GM06990 (cell line): ENCODE measurements at regions not wholly inside any gene's neighbourhood (a gene's known extent, or its start where the extent isn't known, plus 50 kb on each side); places are given as distances from the start of the nearest gene placed in this dataset.
"Not testable (repeated sequence)": the region's sequence is repeated elsewhere in the genome, so short reads cannot be mapped to it uniquely, and the experiment has no call there.

Experiments used
- DNase-seq: peaks from one replicate; pipeline ENCODE4 v3.0.0-alpha.2; 2011; ENCODE audit not compliant: insufficient read length; ENCODE audit errors: extremely low read depth
- H3K27me3 ChIP-seq: replicated peaks from 2 replicates; pipeline ENCODE4 v1.6.0; 2011; ENCODE audit warnings: low read length; ENCODE audit not compliant: control insufficient read depth, insufficient read depth
- H3K36me3 ChIP-seq: 2 replicates; pipeline ENCODE4 v1.5.1; 2011; ENCODE audit warnings: low read length; ENCODE audit not compliant: control insufficient read depth, insufficient read depth
- H3K4me3 ChIP-seq: replicated peaks from 2 replicates; pipeline ENCODE4 v1.5.1; 2011; ENCODE audit warnings: low read depth, mild to moderate bottlenecking, control low read depth, low read length
- CTCF ChIP-seq: IDR thresholded peaks from 2 replicates; pipeline ENCODE4 v1.5.1; 2011; ENCODE audit warnings: low read length, control low read depth, mild to moderate bottlenecking, inconsistent platforms; ENCODE audit not compliant: insufficient read depth, poor library complexity, severe bottlenecking

DNA sequence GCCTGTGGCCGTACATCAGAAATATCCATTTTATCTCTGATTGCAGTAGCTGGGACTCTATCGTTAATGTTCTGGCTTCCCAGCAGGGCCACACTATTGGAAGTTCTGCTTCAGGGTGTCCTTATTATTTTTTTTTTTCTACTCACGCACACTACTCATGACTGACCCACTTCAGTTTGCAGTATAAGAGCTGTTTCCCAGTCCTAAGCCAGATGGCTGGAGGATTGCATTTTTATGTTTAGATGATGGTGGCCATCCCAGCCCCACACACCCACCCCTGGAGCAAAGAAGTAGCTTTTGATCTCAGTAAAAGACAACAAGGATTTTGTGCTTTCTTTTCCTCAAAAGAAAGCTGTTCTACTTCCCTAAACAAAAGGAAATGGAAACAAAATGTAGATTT is 557.0 kb upstream of the GALNTL6 start:
- TF ChIP-seq CTCF, result no peak
- no peak for DNase-seq
- H3K27me3 ChIP-seq, result no peaks in the 10 kb centered on the region
- no peak overlapping the region for H3K4me3 ChIP-seq
- no peaks in the 10 kb centered on the region for H3K36me3 ChIP-seq

- no peak for TF ChIP-seq CTCF
- Histone ChIP-seq H3K4me3 (no peak overlapping the region), H3K36me3 (no peaks in the 10 kb centered on the region), H3K27me3 (no peaks in the 10 kb centered on the region)
- DNase-seq, result no peak
Measured at GRCh38 chr4:171246948-171247347, 566.3 kb upstream of the GALNTL6 start.

GRCh38 chr4:171242831-171243230 is 570.4 kb upstream of the GALNTL6 start:
- Histone ChIP-seq H3K36me3 (no peaks in the 10 kb centered on the region), H3K4me3 (no peak overlapping the region), H3K27me3 (no peaks in the 10 kb centered on the region)
- DNase-seq, result no peak
- no peak for TF ChIP-seq CTCF

- H3K36me3 ChIP-seq, result no peaks in the 10 kb centered on the region
- no peaks in the 10 kb centered on the region for H3K27me3 ChIP-seq
- H3K4me3 ChIP-seq, result no peak overlapping the region
- TF ChIP-seq CTCF, result no peak
- DNase-seq, result no peak
Measured at GRCh38 chr4:171239196-171239595, 574.0 kb upstream of the GALNTL6 start.

GRCh38 chr4:171235521-171235920 is 577.7 kb upstream of the GALNTL6 start:
- DNase-seq, result no peak
- no peak overlapping the region for H3K4me3 ChIP-seq
- no peaks in the 10 kb centered on the region for H3K27me3 ChIP-seq
- no peak for TF ChIP-seq CTCF
- no peaks in the 10 kb centered on the region for H3K36me3 ChIP-seq

GRCh38 chr4:171229354-171229753 is 583.9 kb upstream of the GALNTL6 start:
- not testable (repeated sequence) for DNase-seq, H3K4me3 ChIP-seq, H3K36me3 ChIP-seq, H3K27me3 ChIP-seq
